ENCODE measurements at regions not wholly inside any gene's neighbourhood (a gene's known extent, or its start where the extent isn't known, plus 50 kb on each side); places are given as distances from the start of the nearest gene placed in this dataset.
"Not testable (repeated sequence)": the region's sequence is repeated elsewhere in the genome, so short reads cannot be mapped to it uniquely, and the experiment has no call there.

GRCh38 chr17:36825521-36825920 is 111.8 kb upstream of the LHX1 start:
- in situ Hi-C loops (cut with HindIII; ENCODE audit: low pct_unique_long_range_greater_than_20kb, low sequenced_read_pairs): no loop called here
- DNase-seq (ENCODE audit: low read depth): no peak

DNA sequence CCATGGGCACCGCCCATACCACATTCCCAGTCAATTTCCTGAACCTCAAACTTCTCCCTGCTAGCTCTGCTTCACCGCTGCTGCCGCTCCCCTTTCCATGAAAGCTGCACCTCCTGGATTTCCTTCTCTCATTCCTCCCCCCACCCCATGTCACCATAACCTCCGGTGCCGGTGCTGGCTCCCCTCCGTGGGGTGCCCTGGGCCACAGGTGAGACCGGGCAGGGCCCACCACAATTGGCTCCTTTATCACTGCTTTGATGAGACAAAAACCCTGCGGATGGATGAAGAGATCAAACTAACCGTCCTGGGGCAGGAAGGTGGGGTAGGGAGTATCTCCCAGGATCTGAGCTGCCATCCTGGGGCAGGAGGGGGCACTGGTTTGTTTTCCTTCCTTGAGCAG is 111.3 kb upstream of the LHX1 start:
- in situ Hi-C loops (cut with HindIII; ENCODE audit: low pct_unique_long_range_greater_than_20kb, low sequenced_read_pairs): no loop called here

DNA sequence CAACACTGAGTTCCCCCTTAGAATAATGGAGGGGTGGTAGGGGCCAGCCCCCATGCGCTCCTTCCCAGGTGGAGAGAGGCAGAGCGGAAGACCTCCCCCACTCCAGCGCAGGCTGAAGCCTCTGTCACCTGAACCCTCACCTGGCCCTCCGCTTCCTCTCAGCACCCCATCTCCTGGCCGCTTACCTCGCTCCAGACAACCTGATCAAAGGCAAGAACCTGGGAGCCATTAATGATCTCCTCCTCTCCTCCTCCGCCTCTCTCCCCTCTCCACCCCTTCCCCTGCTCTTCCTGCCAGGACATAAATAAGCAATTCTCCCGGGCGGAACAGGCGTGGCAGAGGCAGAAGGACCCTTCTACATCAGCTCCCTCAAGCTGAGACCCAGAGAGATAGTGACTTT is 110.2 kb upstream of the LHX1 start:
- in situ Hi-C loops (cut with HindIII; ENCODE audit: low pct_unique_long_range_greater_than_20kb, low sequenced_read_pairs): no loop called here
- DNase-seq (ENCODE audit: low read depth): no peak

More for the DNA sequence above, 111.3 kb upstream of the LHX1 start:
- no peak for DNase-seq (ENCODE audit: low read depth)

DNA sequence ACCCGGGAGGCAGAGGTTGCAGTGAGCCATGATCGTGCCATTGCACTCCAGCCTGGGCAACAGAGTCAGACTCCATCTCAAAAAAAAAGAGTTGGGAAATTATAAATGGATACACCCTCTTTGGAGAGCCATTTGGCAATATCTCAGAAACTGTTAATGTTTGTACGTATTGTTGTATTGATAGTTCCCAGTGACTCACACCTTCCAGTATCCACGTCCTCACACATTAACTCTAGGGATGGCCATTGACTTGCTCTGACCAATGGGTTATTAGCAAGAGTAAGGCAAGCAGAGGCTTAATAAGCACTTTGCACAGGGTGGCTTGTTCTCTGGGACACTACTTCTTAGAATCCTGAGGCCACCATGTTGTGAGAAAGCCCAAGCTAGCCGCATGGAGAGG is 107.6 kb upstream of the LHX1 start:
- in situ Hi-C loops (cut with HindIII; ENCODE audit: low pct_unique_long_range_greater_than_20kb, low sequenced_read_pairs): no loop called here

DNA sequence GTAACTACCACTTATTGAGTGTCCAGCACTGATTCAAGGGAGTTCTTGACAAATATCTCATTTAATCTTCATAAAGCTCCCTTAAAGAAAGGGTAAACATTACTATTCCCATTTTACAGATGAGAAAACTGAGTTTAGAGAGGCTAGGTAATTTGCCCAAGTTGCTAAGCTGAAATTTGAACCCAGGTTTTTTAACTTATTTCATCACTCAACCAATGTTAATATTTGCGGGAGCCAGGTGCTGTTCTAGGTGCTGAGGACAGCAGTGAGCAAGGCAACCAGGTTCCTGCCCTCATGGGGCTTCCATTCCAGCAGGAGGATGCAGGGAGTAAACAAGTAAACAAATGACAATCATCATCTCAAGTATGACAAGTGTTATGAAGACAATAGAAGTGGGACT is 104.0 kb upstream of the LHX1 start:
- DNase-seq (ENCODE audit: low read depth): no peak
- in situ Hi-C loops (cut with HindIII; ENCODE audit: low pct_unique_long_range_greater_than_20kb, low sequenced_read_pairs): no loop called here

More for the DNA sequence above, 107.6 kb upstream of the LHX1 start:
- peak; percentile 28 for DNase-seq (ENCODE audit: low read depth)

DNA sequence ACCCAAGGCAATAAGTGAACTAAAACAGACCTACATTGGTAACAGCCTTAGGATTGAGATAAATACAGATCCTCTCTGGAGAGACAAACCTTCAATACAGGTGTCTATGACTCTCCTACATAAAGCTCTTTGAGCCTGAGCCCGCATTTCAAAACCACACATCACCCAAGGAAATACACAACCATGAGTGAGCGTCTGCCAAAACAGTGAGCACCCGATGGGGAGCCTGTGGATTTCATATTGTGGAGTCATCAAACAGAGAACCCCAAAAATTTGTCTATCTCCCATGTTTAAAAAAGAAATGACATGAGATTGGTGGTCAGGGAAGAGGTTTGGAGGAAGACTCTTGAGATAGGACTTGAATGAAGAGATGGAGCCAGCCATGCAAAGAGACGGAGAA is 102.2 kb upstream of the LHX1 start:
- DNase-seq (ENCODE audit: low read depth): no peak
- in situ Hi-C loops (cut with HindIII; ENCODE audit: low pct_unique_long_range_greater_than_20kb, low sequenced_read_pairs): no loop called here

- DNase-seq (ENCODE audit: low read depth): peak; percentile 49
- in situ Hi-C loops (cut with HindIII; ENCODE audit: low pct_unique_long_range_greater_than_20kb, low sequenced_read_pairs): no loop called here
Observed at GRCh38 chr17:36837195-36837938, 99.9 kb upstream of the LHX1 start.

DNA sequence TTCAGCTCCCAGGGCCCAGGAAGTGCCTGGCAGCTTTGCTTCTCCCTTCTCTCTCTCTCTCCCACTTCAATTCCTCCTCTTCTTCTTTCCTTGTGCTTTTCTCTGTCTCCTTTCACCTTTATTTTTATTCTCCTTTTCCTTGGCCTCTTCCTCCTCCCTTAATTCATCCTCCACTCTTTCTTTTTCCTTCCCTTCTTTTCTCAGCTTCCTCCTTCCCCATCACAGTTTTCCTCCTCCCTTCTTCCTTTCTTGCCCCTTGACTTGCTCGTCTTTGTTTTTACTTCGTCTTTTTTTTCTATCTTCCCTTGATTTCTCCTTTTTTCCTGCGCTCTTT is 99.4 kb upstream of the LHX1 start:
- DNase-seq (ENCODE audit: low read depth): no peak
- in situ Hi-C loops (cut with HindIII; ENCODE audit: low pct_unique_long_range_greater_than_20kb, low sequenced_read_pairs): no loop called here

DNA sequence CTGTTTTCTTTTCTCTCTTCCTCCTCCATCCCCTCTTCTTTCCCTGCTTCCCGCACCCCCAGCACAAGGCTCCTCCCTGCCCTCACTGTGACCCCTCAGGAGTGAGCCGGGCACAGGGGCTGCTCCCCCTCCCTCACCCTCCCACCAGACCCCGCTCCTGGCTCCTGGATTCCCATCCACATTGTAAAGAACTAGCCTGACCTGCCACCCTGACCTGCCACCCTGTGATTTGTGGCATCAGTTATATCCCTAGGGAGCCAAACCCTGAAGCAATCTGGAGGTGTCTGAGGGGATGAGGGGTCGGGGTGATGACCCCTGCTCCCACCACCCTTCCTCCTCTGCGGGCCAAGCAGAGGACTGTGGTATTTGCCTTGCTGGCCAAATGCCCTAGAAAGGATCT is 98.0 kb upstream of the LHX1 start:
- in situ Hi-C loops (cut with HindIII; ENCODE audit: low pct_unique_long_range_greater_than_20kb, low sequenced_read_pairs): no loop called here
- no peak for DNase-seq (ENCODE audit: low read depth)

- no peak for DNase-seq (ENCODE audit: low read depth)
Observed at GRCh38 chr17:36840796-36841195, 96.5 kb upstream of the LHX1 start.

DNA sequence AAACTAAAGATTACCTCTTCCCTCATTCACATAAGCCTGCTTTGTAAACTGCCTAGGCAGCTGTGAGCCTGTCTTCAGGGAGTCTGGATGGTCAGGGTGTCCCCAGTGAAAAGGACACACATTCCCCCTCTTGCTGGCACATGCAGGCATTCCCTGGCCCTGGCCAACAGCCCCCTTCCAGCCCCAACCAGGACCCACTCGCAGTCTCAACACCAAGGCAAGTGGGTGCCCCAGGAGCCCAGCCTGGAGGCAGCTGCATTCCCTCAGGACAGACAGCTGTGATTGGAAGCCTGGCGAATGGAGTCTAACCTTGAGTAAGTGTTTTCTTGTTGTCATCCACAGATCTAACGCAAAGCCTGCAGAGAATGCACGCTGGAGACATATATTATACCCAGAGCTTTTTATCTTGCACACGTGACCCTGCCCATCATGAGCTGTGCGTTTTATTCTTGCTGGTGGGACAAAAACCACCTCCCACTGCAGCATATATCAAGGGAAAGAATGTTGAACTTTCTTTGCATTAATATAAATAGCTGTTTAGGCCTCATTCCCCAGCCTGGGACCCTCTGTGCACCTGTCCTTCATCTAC is 95.0 kb upstream of the LHX1 start:
- no peak for DNase-seq (ENCODE audit: low read depth)
- in situ Hi-C loops (cut with HindIII; ENCODE audit: low pct_unique_long_range_greater_than_20kb, low sequenced_read_pairs): no loop called here

More at GRCh38 chr17:36840796-36841195, 96.5 kb upstream of the LHX1 start:
- in situ Hi-C loops (cut with HindIII; ENCODE audit: low pct_unique_long_range_greater_than_20kb, low sequenced_read_pairs): no loop called here

DNA sequence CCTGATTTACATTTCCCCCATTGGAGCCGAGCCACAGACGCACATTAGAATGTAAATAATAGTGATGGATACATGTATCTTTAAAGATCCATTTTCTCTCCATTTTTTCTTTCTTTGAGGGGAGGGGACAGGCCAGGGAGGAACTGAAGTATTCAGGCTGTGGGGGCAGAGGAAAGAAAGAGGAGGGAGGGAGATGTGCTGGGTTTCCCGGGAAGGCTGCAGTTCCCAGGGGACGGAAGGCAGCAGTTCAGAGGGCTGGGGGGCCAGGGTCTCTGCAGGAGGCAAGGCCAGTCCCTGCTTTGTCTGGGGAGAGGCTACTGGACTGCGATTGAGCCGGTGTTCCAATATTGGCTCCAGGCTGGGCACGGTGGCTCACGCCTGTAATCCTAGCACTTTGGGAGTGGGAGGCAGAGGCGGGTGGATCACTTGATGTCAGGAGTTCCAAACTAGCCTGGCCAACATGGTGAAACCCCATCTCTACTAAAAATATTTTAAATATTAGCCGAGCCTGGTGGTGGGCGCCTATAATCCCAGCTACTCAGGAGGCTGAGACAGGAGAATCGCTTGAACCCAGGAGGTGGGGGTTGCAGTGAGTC is 94.2 kb upstream of the LHX1 start:
- in situ Hi-C loops (cut with HindIII; ENCODE audit: low pct_unique_long_range_greater_than_20kb, low sequenced_read_pairs): no loop called here
- no peak for DNase-seq (ENCODE audit: low read depth)

- in situ Hi-C loops (cut with HindIII; ENCODE audit: low pct_unique_long_range_greater_than_20kb, low sequenced_read_pairs): no loop called here
- DNase-seq (ENCODE audit: low read depth): no peak
Observed at GRCh38 chr17:36844013-36844412, 93.3 kb upstream of the LHX1 start.

DNA sequence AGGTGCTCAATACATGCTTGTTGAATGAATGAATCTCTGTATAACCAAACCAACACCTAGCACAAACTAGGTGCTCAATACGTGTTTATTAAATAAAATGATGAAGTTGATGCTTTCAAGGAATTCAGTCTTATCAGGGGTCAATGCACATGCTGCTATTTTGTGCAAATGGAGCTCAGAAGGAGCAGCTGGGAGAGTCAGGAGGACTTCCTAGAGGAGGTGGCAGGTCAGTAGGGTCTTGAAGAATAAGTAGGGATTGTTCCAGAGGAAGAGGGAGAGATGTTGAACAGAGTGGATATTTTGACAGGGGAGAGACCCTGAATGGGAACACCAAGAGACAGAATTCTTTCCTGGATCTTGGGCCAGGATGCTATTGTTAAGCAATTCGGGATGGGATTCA is 92.7 kb upstream of the LHX1 start:
- in situ Hi-C loops (cut with HindIII; ENCODE audit: low pct_unique_long_range_greater_than_20kb, low sequenced_read_pairs): no loop called here
- DNase-seq (ENCODE audit: low read depth): no peak

DNA sequence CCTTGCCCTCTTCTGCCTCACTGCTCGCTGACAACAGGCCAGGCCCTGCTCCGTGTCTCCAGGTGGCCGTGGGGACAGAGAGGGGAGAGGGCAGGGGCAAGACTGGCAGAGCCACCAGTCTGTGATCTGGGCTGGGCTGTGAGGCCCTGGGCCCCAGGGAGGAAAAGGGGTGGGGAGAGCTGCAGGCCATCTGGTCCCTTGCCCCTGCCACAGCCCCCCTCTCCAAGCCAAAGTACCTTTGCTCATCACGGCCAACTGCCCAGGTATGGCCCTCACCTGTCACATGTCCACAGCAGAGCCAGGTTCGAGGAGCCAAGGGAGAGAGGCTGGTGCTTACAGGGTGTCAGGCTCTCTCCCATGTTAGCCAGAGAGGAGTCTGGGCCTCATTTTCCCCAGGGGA is 91.4 kb upstream of the LHX1 start:
- DNase-seq (ENCODE audit: low read depth): no peak
- in situ Hi-C loops (cut with HindIII; ENCODE audit: low pct_unique_long_range_greater_than_20kb, low sequenced_read_pairs): no loop called here

DNA sequence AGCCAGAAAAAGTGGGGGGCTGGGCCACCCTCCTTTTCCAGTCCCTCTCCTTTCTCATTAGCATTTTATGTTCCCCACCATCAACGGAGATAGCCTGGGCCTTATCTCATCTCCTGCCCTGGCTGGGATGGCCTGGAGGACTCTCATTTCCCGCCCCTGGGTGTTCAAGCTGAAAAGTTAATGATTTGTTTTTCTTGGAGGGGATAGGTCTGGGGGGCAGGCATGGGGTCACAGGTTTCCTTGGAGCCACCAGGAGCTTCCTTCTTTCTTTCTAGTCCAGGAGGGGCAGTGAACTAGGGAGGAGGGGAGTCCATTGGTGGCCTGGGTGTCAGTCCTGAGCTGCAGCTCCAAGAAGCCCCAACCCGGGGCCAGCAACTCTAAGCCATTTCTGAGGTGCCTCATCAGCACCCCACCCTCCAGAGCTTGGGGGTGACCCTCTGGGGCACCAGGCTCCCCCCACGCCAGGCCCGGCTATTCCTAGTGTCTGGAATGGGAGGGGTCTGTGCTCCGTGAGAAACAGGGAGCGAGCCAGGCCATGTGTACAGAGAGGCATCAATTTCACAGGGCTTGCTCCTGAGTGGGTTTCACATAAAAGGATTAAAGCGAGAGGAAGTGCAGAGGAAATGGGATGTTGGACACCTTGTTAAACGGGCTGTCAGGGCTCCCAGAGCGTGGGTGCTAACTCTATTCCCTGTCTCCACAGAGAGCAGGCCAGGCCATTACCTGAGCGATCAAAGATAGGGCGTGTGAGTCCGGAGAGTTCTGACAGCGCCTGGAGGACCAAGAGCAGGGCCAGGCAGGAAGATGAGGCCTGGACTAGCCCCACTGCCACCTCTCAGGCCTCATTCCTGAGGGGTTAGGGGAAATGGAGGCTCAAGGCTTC is 90.6 kb upstream of the LHX1 start:
- in situ Hi-C loops (cut with HindIII; ENCODE audit: low pct_unique_long_range_greater_than_20kb, low sequenced_read_pairs): no loop called here
- DNase-seq (ENCODE audit: low read depth): no peak

DNA sequence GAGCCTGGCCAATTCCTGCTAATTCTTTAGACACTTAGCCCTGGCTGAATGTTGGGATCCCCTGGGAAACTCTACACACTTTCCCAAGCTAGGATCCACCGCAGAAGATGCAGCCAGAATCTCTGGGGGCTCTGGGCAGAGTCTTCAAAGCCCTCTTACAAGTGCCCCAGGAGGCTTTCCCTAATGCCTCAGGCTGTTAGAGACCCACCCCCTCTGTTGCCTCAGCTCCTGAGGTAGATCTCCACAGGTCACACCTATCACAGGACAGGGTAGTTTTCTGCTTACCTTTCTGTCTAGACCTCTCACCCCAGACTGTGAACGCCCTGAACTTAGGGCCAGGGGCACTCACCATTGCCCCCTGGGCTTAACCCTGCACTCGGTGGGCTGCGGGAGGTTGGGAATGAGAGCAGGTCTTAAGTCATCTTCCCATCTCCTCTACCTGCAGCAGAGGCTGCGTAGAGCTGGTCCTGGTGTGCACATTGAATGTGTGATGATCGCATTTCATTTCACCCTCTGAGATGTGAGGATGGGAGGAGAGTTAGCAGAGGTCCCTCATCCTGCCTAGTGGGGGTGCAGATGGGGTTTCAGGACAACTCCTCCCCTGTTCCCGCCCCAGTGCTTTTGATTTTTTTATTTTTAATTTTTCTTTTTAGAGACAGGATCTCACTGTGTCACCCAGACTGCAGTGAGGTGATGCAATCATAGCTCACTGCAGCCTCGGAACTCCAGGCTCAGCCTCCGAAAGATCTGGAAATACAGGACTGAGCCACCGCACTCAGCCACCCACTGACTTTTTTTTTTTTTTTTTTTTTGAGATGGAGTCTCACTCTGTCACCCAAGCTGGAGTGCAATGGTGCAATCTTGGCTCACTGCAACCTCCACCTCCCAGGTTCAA is 89.0 kb upstream of the LHX1 start:
- in situ Hi-C loops (cut with HindIII; ENCODE audit: low pct_unique_long_range_greater_than_20kb, low sequenced_read_pairs): no loop called here
- no peak for DNase-seq (ENCODE audit: low read depth)

- DNase-seq (ENCODE audit: low read depth); in situ Hi-C loops (cut with HindIII; ENCODE audit: low pct_unique_long_range_greater_than_20kb, low sequenced_read_pairs): not testable (repeated sequence)
Observed at GRCh38 chr17:36849020-36849419, 88.3 kb upstream of the LHX1 start.
